HG03196 (cell line): ENCODE measurements at regions not wholly inside any gene's neighbourhood (a gene's known extent, or its start where the extent isn't known, plus 50 kb on each side); places are given as distances from the start of the nearest gene placed in this dataset.
"Not testable (repeated sequence)": the region's sequence is repeated elsewhere in the genome, so short reads cannot be mapped to it uniquely, and the experiment has no call there.

ENCODE experiments used
- ATAC-seq: cut with Tn5 transposase; IDR thresholded peaks from one replicate; pipeline ENCODE4 v1.9.1; 2021; ENCODE audit not compliant: unreplicated experiment

DNA sequence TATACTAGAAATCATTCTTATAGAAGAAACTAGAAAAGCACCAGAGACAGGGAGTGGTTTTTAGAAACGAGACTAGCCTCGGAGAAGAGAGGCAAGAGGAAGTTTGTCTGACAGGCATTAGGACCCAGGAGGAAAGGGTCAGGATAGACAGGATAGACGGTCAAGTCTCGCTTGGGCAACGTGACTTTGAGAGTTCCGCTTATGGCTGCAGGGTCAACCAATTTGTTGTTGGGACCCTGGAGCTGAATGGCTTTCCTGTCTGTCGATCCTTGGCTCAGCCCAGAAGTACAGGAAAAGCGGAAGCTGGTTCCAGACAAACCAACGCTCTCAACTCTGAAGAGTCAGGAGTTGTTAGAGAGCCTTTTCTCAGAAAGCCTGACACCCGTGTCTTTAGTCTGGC is 191.2 kb downstream of the FZD1 start:
- ATAC-seq: no peak

DNA sequence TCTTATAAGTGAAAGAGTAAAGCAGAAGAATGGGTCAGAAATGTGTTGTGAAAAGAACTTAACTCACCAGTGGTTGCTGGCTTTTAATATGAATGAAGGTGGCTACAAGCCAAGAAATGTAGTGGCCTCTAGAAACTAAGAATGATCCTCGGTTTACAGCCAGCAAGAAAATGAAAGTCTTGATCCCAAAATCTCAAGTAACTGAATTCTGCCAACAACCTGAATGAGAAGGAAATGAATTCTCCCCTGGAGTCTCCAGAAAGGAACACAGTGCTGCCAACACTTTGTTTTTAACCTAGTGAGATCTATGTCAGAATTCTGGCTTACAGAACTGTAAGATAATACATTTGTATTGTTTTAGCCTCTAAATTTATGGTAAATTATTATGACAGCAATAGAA is 193.0 kb downstream of the FZD1 start:
- no peak for ATAC-seq

GRCh38 chr7:91459539-91459938 is 195.3 kb downstream of the FZD1 start:
- ATAC-seq: no peak

- no peak for ATAC-seq
Observed at GRCh38 chr7:91462316-91462715, 198.1 kb downstream of the FZD1 start.

GRCh38 chr7:91463330-91463729 is 199.1 kb downstream of the FZD1 start:
- ATAC-seq: no peak

GRCh38 chr7:91465595-91466061 is 201.4 kb downstream of the FZD1 start:
- no peak for ATAC-seq

GRCh38 chr7:91468256-91468655 is 204.0 kb downstream of the FZD1 start:
- ATAC-seq: no peak

- no peak for ATAC-seq
Observed at GRCh38 chr7:91473619-91474018, 209.4 kb downstream of the FZD1 start.

- ATAC-seq: no peak
Observed at GRCh38 chr7:91474074-91474473, 209.8 kb downstream of the FZD1 start.

DNA sequence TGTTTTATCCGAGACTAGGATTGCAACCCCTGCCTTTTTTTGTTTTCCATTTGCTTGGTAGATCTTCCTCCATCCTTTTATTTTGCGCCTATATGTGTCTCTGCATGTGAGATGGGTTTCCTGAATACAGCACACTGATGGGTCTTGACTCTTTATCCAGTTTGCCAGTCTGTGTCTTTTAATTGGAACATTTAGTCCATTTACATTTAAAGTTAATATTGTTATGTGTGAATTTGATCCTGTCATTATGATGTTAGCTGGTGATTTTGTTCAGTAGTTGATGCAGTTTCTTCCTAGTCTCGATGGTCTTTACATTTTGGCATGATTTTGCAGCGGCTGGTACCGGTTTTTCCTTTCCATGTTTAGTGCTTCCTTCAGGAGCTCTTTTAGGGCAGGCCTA is 216.2 kb downstream of the FZD1 start:
- ATAC-seq: not testable (repeated sequence)

DNA sequence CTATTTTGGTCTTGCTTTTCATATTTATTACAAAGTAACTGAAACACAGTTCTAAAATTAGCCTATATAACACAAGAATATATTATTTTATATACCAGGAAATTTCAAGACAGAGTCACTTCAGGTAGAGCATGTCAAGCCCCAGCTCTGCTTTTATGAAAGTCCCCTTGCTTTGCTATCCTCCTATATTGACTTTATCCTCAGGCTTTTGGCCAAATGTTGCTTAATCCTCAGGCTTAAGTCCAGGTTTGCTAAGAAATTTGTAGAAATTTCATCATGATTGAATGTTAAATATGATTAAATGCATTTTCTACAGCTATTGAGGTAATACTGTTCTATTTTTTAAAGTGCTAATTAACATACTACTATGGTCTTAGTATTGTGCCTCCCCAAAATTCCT is 227.6 kb downstream of the FZD1 start:
- ATAC-seq: no peak

GRCh38 chr7:91492317-91492716 is 228.1 kb downstream of the FZD1 start:
- no peak for ATAC-seq

GRCh38 chr7:91492773-91493172 is 228.5 kb downstream of the FZD1 start:
- ATAC-seq: no peak

- no peak for ATAC-seq
Observed at GRCh38 chr7:91494450-91494849, 230.2 kb downstream of the FZD1 start.

DNA sequence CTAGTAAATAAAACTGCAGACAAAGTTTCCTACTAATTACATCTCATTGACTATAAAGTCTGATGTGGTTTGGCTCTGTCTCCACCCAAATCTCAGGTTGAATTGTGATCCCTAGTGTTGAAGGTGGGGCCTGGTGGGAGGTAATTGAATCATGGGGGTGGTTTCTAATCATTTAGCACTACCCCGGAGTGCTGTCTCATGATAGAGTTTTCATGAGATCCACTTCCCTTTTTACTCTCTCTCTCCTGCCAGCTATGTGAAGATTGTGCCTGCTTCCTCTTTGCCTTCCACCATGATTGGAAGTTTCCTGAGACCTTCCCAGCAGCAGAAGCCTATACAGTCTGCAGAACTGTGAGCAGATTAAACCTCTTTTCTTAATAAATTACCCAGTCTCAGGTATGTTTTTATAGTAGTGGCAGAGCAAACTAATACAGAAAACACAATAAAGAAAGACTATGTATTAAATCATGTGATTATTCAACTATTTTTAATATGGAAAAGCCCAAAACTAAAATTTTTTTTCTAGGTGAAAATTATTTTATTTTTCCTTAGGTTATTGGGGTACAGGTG is 232.1 kb downstream of the FZD1 start:
- ATAC-seq: no peak

- not testable (repeated sequence) for ATAC-seq
Observed at GRCh38 chr7:91497277-91497676, 233.0 kb downstream of the FZD1 start.

GRCh38 chr7:91503934-91504555 is 239.8 kb downstream of the FZD1 start:
- ATAC-seq: no peak

GRCh38 chr7:91504919-91505318 is 240.7 kb downstream of the FZD1 start:
- ATAC-seq: no peak

GRCh38 chr7:91506966-91507365 is 242.7 kb downstream of the FZD1 start:
- ATAC-seq: not testable (repeated sequence)

GRCh38 chr7:91511861-91512260 is 247.6 kb downstream of the FZD1 start:
- ATAC-seq: not testable (repeated sequence)

- no peak for ATAC-seq
Observed at GRCh38 chr7:91512958-91513357, 248.7 kb downstream of the FZD1 start.

DNA sequence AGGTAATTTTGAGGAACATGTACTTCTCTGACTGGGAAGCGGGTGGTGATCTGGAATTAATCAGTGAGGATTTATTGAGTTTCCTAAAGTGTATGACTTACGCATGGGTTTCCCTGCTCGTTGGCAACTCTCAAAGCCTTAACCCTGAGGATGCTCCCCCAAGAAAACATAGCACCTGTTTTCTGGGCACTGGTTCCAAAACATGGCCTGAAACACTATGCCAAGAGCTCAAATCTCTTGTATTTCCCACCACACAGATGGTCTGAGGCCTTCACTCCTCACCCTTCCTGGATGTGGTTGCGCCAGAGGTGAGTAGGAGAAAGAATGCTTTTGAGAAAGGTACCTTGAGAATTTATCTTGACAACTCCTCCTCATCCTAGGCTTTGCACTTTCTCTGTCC is 250.4 kb downstream of the FZD1 start:
- ATAC-seq: no peak

DNA sequence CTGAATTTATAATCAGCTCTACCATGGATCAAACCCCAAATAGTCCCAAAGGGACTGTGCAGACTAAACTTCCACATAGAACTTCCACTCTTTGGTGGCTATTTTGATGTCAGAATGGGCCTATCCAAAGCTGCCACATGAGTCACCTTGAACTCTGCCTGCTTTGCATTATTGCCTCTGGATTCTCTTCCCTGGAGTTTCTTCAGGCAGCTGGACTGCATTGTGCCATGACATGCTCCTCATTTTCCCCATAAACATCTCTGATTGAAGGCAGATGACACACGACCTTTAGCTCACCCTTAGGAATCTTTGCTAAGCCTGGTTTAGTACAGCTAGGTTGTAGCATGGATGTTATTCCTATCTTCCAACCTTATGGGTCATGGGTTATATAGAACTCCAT is 251.7 kb downstream of the FZD1 start:
- no peak for ATAC-seq
